ENCODE measurements at regions not wholly inside any gene's neighbourhood (a gene's known extent, or its start where the extent isn't known, plus 50 kb on each side); places are given as distances from the start of the nearest gene placed in this dataset.
"Not testable (repeated sequence)": the region's sequence is repeated elsewhere in the genome, so short reads cannot be mapped to it uniquely, and the experiment has no call there.

DNA sequence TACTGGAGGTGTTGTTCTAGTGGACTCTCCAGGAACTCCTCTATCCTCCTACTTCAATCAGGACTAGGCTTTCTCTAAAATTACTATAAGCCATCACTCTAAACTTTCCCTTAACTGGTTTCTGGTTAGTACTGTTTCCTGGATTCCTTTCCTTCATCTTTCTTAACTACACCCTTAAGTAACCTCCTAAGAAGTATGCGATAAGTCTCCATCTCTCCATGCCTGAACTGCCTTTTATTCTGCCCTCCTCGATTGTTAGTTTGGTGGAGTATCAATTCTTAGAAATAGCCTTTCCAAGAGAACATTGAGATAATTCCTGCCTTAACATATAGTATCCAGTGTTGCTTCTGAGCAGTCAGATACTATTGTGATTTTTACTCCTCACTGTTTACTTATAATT is 162.9 kb upstream of the PDE4B start:
- H3K4me3 ChIP-seq (ENCODE audit: low read depth, low read length) = no peak overlapping the region
- no peak for TF ChIP-seq CTCF (IDR thresholded peaks at IDR 0.05; ENCODE audit: low read depth, low read length, missing control alignments)
- DNase-seq (ENCODE audit: low read depth) = no peak
- in situ Hi-C loops (cut with HindIII; ENCODE audit: low sequenced_read_pairs) = no loop called here

DNA sequence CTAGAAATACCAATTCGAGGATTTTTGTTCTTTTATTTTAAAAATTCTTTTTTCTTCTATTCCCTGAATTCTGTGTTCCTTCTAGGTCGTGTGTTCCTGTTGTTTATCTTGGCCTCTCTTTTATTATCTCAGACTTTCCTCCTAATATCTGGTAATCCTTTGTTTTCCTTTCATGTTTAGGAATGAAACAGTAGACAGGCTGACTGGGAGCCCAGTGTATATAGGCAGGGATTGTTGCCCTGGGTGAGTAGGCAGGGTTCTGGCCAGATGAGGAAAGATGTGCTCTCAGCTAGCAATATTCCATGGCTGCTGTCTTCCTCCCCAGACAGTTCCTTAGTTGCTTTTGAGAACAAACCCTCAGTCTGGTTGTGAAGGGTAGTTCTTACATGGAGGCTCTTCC is 161.8 kb upstream of the PDE4B start:
- in situ Hi-C loops (cut with HindIII; ENCODE audit: low sequenced_read_pairs) = no loop called here
- no peak for TF ChIP-seq CTCF (IDR thresholded peaks at IDR 0.05; ENCODE audit: low read depth, low read length, missing control alignments)
- DNase-seq (ENCODE audit: low read depth) = no peak

DNA sequence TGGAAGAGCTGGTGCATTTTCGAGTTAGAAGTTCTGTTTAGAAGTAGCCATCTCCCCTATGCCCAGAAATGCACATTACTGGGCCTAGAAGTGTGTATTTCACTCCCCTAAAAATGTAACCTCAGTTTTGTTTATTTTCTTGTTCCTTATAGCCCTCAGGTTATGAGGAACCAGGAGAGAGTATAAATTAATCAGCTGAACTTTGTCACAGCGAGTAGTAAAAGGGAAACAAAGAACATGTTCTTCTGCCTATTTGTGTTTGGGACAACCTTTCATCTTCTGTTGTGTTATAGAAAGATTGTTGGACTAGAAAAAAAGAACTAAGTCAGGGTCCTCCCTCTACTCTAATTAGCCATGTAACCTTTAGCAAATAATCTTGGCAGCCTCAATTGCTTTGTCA is 160.5 kb upstream of the PDE4B start:
- no peak for TF ChIP-seq CTCF (IDR thresholded peaks at IDR 0.05; ENCODE audit: low read depth, low read length, missing control alignments)
- DNase-seq (ENCODE audit: low read depth) = no peak
- in situ Hi-C loops (cut with HindIII; ENCODE audit: low sequenced_read_pairs) = no loop called here
- H3K4me3 ChIP-seq (ENCODE audit: low read depth, low read length) = no peak overlapping the region

More for the DNA sequence above, 161.8 kb upstream of the PDE4B start:
- no peak overlapping the region for H3K4me3 ChIP-seq (ENCODE audit: low read depth, low read length)

GRCh38 chr1:65640046-65640445 is 152.6 kb upstream of the PDE4B start:
- H3K4me3 ChIP-seq (ENCODE audit: low read depth, low read length) = no peak overlapping the region
- DNase-seq (ENCODE audit: low read depth) = no peak
- in situ Hi-C loops (cut with HindIII; ENCODE audit: low sequenced_read_pairs) = no loop called here
- TF ChIP-seq CTCF (IDR thresholded peaks at IDR 0.05; ENCODE audit: low read depth, low read length, missing control alignments) = no peak

DNA sequence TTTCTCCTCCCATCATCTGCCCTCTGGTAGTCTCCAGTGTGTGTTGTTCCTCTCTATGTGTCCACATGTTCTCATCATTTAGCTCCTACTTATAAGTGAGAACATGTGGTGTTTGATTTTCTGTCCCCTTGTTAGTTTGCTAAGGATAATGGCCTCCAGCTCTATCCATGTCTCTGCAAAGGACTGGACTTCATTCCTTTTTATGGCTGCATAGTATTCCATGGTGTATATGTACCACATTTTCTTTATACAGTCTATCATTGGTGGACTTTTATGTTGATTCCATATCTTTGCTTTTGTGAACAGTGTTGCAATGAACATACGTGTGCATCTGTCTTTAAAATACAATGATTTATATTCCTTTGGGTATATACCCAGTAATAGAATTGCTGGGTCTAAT is 143.5 kb upstream of the PDE4B start:
- DNase-seq (ENCODE audit: low read depth); in situ Hi-C loops (cut with HindIII; ENCODE audit: low sequenced_read_pairs); H3K4me3 ChIP-seq (ENCODE audit: low read depth, low read length): not testable (repeated sequence)

GRCh38 chr1:65650682-65651081 is 142.0 kb upstream of the PDE4B start:
- no peak for TF ChIP-seq CTCF (IDR thresholded peaks at IDR 0.05; ENCODE audit: low read depth, low read length, missing control alignments)
- in situ Hi-C loops (cut with HindIII; ENCODE audit: low sequenced_read_pairs) = no loop called here
- DNase-seq (ENCODE audit: low read depth) = no peak
- H3K4me3 ChIP-seq (ENCODE audit: low read depth, low read length) = no peak overlapping the region

DNA sequence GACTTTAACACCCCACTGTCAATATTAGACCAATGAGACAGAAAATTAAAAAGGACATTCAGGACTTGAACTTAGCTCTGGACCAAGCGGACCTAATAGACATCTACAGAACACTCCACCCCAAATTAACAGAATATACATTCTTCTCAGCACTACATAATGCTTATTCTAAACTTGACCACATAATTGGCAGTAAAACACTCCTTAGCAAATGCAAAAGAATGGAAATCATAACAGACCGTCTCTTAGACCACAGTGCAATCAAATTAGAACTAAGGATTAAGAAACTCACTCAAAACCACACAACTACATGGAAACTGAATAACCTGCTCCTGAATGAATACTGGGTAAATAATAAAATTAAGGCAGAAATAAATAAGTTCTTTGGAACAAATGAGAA is 138.2 kb upstream of the PDE4B start:
- in situ Hi-C loops (cut with HindIII; ENCODE audit: low sequenced_read_pairs); DNase-seq (ENCODE audit: low read depth); H3K4me3 ChIP-seq (ENCODE audit: low read depth, low read length): not testable (repeated sequence)

DNA sequence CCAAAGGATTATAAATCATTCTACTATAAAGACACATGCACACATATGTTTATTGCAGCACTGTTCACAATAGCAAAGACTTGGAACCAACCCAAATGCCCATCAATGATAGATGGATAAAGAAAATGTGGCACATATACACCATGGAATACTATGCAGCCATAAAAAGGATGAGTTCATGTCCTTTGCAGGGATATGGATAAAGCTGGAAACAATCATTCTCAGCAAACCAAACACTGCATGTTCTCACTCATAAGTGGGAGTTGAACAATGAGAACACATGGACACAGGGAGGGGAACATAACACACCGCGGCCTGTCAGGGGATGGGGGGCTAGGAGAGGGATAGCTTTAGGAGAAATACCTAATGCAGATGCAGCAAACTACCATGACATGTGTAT is 135.1 kb upstream of the PDE4B start:
- DNase-seq (ENCODE audit: low read depth); H3K4me3 ChIP-seq (ENCODE audit: low read depth, low read length); in situ Hi-C loops (cut with HindIII; ENCODE audit: low sequenced_read_pairs): not testable (repeated sequence)

All from astrocyte of the cerebellum (primary cell).